Neural cell (in vitro differentiated cells): ENCODE measurements at regions not wholly inside any gene's neighbourhood (a gene's known extent, or its start where the extent isn't known, plus 50 kb on each side); places are given as distances from the start of the nearest gene placed in this dataset.

Experiments used
- EP300 ChIP-seq: fragments of 450-650 bp; conservative IDR thresholded peaks from 2 replicates; pipeline ENCODE4 v1.6.1; 2014; ENCODE audit warnings: antibody characterized with exemption, mild to moderate bottlenecking, moderate library complexity; ENCODE audit not compliant: poor library complexity, severe bottlenecking
- MXI1 ChIP-seq: fragments of 450-650 bp; conservative IDR thresholded peaks from 2 replicates; pipeline ENCODE4 v1.6.1; 2014; ENCODE audit warnings: antibody characterized with exemption, mild to moderate bottlenecking; ENCODE audit not compliant: poor library complexity, severe bottlenecking
- POLR2AphosphoS5 ChIP-seq: IDR thresholded peaks from 2 replicates; pipeline ENCODE4 v1.6.1; 2012
- REST ChIP-seq: IDR thresholded peaks from 2 replicates; pipeline ENCODE4 v1.6.1; 2012; ENCODE audit warnings: borderline replicate concordance
- TAF1 ChIP-seq: IDR thresholded peaks from 2 replicates; pipeline ENCODE4 v1.6.1; 2012; ENCODE audit warnings: low read depth
- TF ChIP-seq, protein P1 (sequence below): fragments of 450-650 bp; IDR thresholded peaks from 2 replicates; pipeline ENCODE4 v1.5.1; 2014; ENCODE audit warnings: antibody characterized with exemption, mild to moderate bottlenecking, moderate library complexity; ENCODE audit not compliant: poor library complexity, severe bottlenecking

GRCh38 chr11:56905442-56905841 is 83.3 kb upstream of the OR5AK2 start:
- TF ChIP-seq, protein P1, sequence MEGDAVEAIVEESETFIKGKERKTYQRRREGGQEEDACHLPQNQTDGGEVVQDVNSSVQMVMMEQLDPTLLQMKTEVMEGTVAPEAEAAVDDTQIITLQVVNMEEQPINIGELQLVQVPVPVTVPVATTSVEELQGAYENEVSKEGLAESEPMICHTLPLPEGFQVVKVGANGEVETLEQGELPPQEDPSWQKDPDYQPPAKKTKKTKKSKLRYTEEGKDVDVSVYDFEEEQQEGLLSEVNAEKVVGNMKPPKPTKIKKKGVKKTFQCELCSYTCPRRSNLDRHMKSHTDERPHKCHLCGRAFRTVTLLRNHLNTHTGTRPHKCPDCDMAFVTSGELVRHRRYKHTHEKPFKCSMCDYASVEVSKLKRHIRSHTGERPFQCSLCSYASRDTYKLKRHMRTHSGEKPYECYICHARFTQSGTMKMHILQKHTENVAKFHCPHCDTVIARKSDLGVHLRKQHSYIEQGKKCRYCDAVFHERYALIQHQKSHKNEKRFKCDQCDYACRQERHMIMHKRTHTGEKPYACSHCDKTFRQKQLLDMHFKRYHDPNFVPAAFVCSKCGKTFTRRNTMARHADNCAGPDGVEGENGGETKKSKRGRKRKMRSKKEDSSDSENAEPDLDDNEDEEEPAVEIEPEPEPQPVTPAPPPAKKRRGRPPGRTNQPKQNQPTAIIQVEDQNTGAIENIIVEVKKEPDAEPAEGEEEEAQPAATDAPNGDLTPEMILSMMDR: no peak
- TF ChIP-seq POLR2AphosphoS5: no peak
- no peak for TF ChIP-seq TAF1
- TF ChIP-seq MXI1: no peak
- no peak for TF ChIP-seq REST
- no peak for TF ChIP-seq EP300
